B cell (primary cell): ENCODE measurements at regions not wholly inside any gene's neighbourhood (a gene's known extent, or its start where the extent isn't known, plus 50 kb on each side); places are given as distances from the start of the nearest gene placed in this dataset.

ENCODE experiments used
- ATAC-seq: fragments of 200-7000 bp; cut with Tn5 transposase; one replicate; pipeline ENCODE4 v1.10.0; 2021; ENCODE audit warnings: low read depth, mild to moderate bottlenecking, moderate number of reproducible peaks, moderate library complexity
- CTCF ChIA-PET: fragments of 350-600 bp; sonication (Branson Sonifier 250); formaldehyde crosslinking; loops from one replicate; lab custom pipeline; 2021; ENCODE audit warnings: antibody characterized with exemption, inconsistent platforms; lab: Charles Lee
- POLR2A ChIA-PET: fragments of 350-600 bp; sonication (Branson Sonifier 250); formaldehyde crosslinking; loops from one replicate; lab custom pipeline; 2021; ENCODE audit warnings: antibody characterized with exemption; lab: Charles Lee
- DNase-seq: peaks from one replicate; pipeline ENCODE4 v3.0.0; 2013
- H2AFZ ChIP-seq: 2 replicates; pipeline ENCODE4 v1.6.1; 2012; ENCODE audit warnings: mild to moderate bottlenecking, low read depth, low read length; ENCODE audit not compliant: insufficient read depth, poor library complexity, severe bottlenecking
- H3K27ac ChIP-seq, 2 donors: 1 replicate in 1 of 2; 2 replicates in 1 of 2; pipeline ENCODE4 v1.5.1; 2012 to 2013; ENCODE audit warnings: low read length in 2 of 2, mild to moderate bottlenecking in 2 of 2, moderate library complexity in 1 of 2
- H3K27me3 ChIP-seq, 4 experiments: fragments of 200-600 bp in 1 of 4; sonication (generic) in 1 of 4; replicated peaks in 1 of 4; 1 replicate in 2 of 4; 2 replicates in 2 of 4; pipeline versions ENCODE4 v1.6.1 to v1.7.0; 2013 to 2016; ENCODE audit warnings: low read length in 3 of 4, mild to moderate bottlenecking in 2 of 4, mixed read lengths in 1 of 4, moderate library complexity in 1 of 4; ENCODE audit not compliant: insufficient read depth in 4 of 4, control insufficient read depth in 3 of 4; ENCODE audit errors: control extremely low read depth in 1 of 4
- H3K36me3 ChIP-seq, 2 experiments: replicated peaks in 1 of 2; 1 replicate in 1 of 2; 2 replicates in 1 of 2; pipeline versions ENCODE4 v1.6.1 to v1.7.1; 2013; ENCODE audit warnings: low read length in 1 of 2; ENCODE audit not compliant: insufficient read depth in 2 of 2, control insufficient read depth in 1 of 2; ENCODE audit errors: control extremely low read depth in 1 of 2, extremely low read depth in 1 of 2
- H3K4me1 ChIP-seq, 2 donors: fragments of 200-600 bp in 1 of 2; sonication (generic) in 1 of 2; 1 replicate in 1 of 2; 2 replicates in 1 of 2; pipeline versions ENCODE4 v1.5.1 to v1.6.1; 2013 to 2017; ENCODE audit warnings: low read length in 2 of 2; ENCODE audit not compliant: control insufficient read depth in 2 of 2, insufficient read depth in 2 of 2
- H3K4me2 ChIP-seq: replicated peaks from 2 replicates; pipeline ENCODE3; 2012; ENCODE audit warnings: mild to moderate bottlenecking, low read depth, low read length; ENCODE audit not compliant: poor library complexity, severe bottlenecking
- H3K4me3 ChIP-seq, 5 experiments: fragments of 200-600 bp in 1 of 5; sonication (generic) in 1 of 5; 1 replicate in 3 of 5; 2 replicates in 2 of 5; pipeline versions ENCODE4 v1.5.1 to v1.7.0; 2011 to 2016; ENCODE audit warnings: low read length in 4 of 5, mild to moderate bottlenecking in 4 of 5, low read depth in 2 of 5, control low read depth in 1 of 5, moderate library complexity in 1 of 5; ENCODE audit not compliant: insufficient read depth in 1 of 5; ENCODE audit errors: control extremely low read depth in 1 of 5, extremely low read depth in 1 of 5
- H3K79me2 ChIP-seq: fragments of 200-600 bp; sonication (generic); one replicate; pipeline ENCODE4 v1.6.0; 2016; ENCODE audit warnings: low read length; ENCODE audit not compliant: control insufficient read depth, insufficient read depth
- H3K9ac ChIP-seq: fragments of 200-600 bp; sonication (generic); 2 replicates; pipeline ENCODE4 v1.6.1; 2017; ENCODE audit warnings: mild to moderate bottlenecking, low read length, moderate library complexity
- H3K9me3 ChIP-seq, 3 donors: one replicate each; pipeline versions ENCODE4 v1.6.1 to v1.7.1; 2013; ENCODE audit warnings: low read length in 2 of 3; ENCODE audit not compliant: control insufficient read depth in 2 of 3, insufficient read depth in 1 of 3; ENCODE audit errors: control extremely low read depth in 1 of 3
- H4K20me1 ChIP-seq: 2 replicates; pipeline ENCODE4 v1.6.0; 2012; ENCODE audit warnings: mild to moderate bottlenecking, low read length; ENCODE audit not compliant: insufficient read depth, control insufficient read depth, poor library complexity, severe bottlenecking
- H3K27ac Mint-ChIP-seq: one replicate; pipeline ENCODE4 v1.8.0; 2021; ENCODE audit warnings: mixed read lengths
- H3K27me3 Mint-ChIP-seq: one replicate; pipeline ENCODE4 v1.8.0; 2021; ENCODE audit warnings: mixed read lengths
- H3K4me1 Mint-ChIP-seq: one replicate; pipeline ENCODE4 v1.8.0; 2021; ENCODE audit warnings: mixed read lengths
- H3K4me3 Mint-ChIP-seq: one replicate; pipeline ENCODE4 v1.8.0; 2021; ENCODE audit warnings: mixed read lengths
- H3K9me3 Mint-ChIP-seq: one replicate; pipeline ENCODE4 v1.8.0; 2022; ENCODE audit warnings: mixed read lengths; ENCODE audit not compliant: insufficient read depth
- CTCF ChIP-seq: fragments of 200-600 bp; IDR thresholded peaks from one replicate; pipeline ENCODE4 v1.8.0; 2022; ENCODE audit warnings: antibody characterized with exemption, mild to moderate bottlenecking
- EZH2 ChIP-seq: IDR thresholded peaks from 2 replicates; pipeline ENCODE4 v1.6.1; 2012; ENCODE audit warnings: borderline replicate concordance, low read depth, mild to moderate bottlenecking, moderate library complexity, low read length; ENCODE audit not compliant: insufficient read depth, poor library complexity, severe bottlenecking
- WGBS: methylation state at CpG from one replicate; pipeline ENCODE4 v1.1.5; 2013; ENCODE audit warnings: missing lambda C conversion rate; ENCODE audit not compliant: insufficient coverage; 5-methylcytosine and 5-hydroxymethylcytosine counted together
- intact Hi-C: fragments of 100-400 bp; cut with micrococcal nuclease; formaldehyde crosslinking; loops from one replicate; pipeline ENCODE4 v1.10.0; 2022

- 69% methylated on average over 2 of the region's 4 CpGs for WGBS
- ChIA-PET CTCF (interaction anchor here (1.7 kb wide), 1 partner anchor 10 kb away, joined by 12 read pairs; no protein-coding TSS in a partner anchor), POLR2A (no interaction called here)
- no peak overlapping the region for H3K9ac ChIP-seq
- Mint-ChIP-seq H3K27me3 (peaks cover 52% of the 10 kb centered on the region), H3K9me3 (no peaks in the 10 kb centered on the region), H3K4me3 (no peak overlapping the region), H3K27ac (no peak overlapping the region), H3K4me1 (no peaks in the 10 kb centered on the region)
- no peaks in the 10 kb centered on the region for H3K36me3 ChIP-seq
- TF ChIP-seq EZH2 (no peak), CTCF (no peak)
- peaks cover 0 to 21% (median 15%) of the 10 kb centered on the region in 4 experiments for H3K27me3 ChIP-seq
- H3K79me2 ChIP-seq, result no peaks in the 10 kb centered on the region
- no peaks in the 10 kb centered on the region for H3K4me1 ChIP-seq
- H3K27ac ChIP-seq, result no peak overlapping the region
- no peak overlapping the region for H2AFZ ChIP-seq
- ATAC-seq (no peak), DNase-seq (no peak)
- no peak overlapping the region for H3K4me2 ChIP-seq
- no peaks in the 10 kb centered on the region for H4K20me1 ChIP-seq
- H3K4me3 ChIP-seq, result no peak overlapping the region
- H3K9me3 ChIP-seq, result no peaks in the 10 kb centered on the region
- intact Hi-C loops, result no loop called here
These were observed 173.6 kb downstream of the TRIM33 start for GRCh38 chr1:114337417-114337816.

GRCh38 chr1:114336360-114336759 lies 174.6 kb downstream of the TRIM33 start:
- no peak overlapping the region for H3K4me3 ChIP-seq
- H3K27ac Mint-ChIP-seq, result no peak overlapping the region
- no peak overlapping the region for H3K27ac ChIP-seq
- intact Hi-C loops, result no loop called here
- peaks cover 0 to 19% (median 15%) of the 10 kb centered on the region in 4 experiments for H3K27me3 ChIP-seq
- no peak for TF ChIP-seq EZH2
- no peak for TF ChIP-seq CTCF
- POLR2A ChIA-PET, result no interaction called here
- no peaks in the 10 kb centered on the region for H3K4me1 Mint-ChIP-seq
- DNase-seq (no peak), ATAC-seq (no peak)
- no peaks in the 10 kb centered on the region for H3K79me2 ChIP-seq
- no peaks in the 10 kb centered on the region for H3K9me3 Mint-ChIP-seq
- H3K4me2 ChIP-seq, result no peak overlapping the region
- WGBS, result 94% methylated on average over 2 of the region's 2 CpGs
- H3K9ac ChIP-seq, result no peak overlapping the region
- no peaks in the 10 kb centered on the region for H3K9me3 ChIP-seq
- peaks cover 58% of the 10 kb centered on the region for H3K27me3 Mint-ChIP-seq
- no peaks in the 10 kb centered on the region for H3K4me1 ChIP-seq
- H2AFZ ChIP-seq, result no peak overlapping the region
- CTCF ChIA-PET, result no interaction called here
- no peak overlapping the region for H3K4me3 Mint-ChIP-seq
- no peaks in the 10 kb centered on the region for H3K36me3 ChIP-seq
- no peaks in the 10 kb centered on the region for H4K20me1 ChIP-seq
